ENCODE measurements at regions not wholly inside any gene's neighbourhood (a gene's known extent, or its start where the extent isn't known, plus 50 kb on each side); places are given as distances from the start of the nearest gene placed in this dataset.

DNA sequence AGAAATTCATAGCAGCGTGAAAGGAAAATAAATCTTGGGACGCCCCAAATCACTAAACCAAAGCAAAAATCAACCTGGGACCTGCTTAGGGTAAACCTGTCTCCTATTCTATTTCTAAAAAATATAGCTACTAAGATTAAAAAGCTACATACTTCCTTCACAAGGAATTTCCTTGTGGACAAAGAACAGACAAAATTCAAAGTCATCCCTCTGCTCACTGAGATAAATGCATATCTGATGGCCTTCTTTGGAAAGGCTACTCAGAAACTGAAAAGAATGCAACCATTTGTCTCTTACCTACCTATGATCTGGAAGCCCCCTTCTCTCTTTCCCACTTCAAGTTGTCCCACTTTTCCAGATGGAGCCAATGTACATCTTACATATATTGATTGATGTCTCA is 93.0 kb upstream of the CNOT2 start:
- DNase-seq (ENCODE audit: low spot score) (no peak), ATAC-seq (ENCODE audit: insufficient number of reproducible peaks, low FRiP score, low read depth) (no peak)
- no peaks in the 10 kb centered on the region for H3K36me3 ChIP-seq
- H3K9me3 ChIP-seq = peaks cover under 1% of the 10 kb centered on the region
- H3K4me3 ChIP-seq = no peak overlapping the region
- no peak overlapping the region for H3K27ac ChIP-seq
- no peaks in the 10 kb centered on the region for H3K27me3 ChIP-seq (replicated peaks; ENCODE audit: insufficient read depth)
- TF ChIP-seq, protein P1, sequence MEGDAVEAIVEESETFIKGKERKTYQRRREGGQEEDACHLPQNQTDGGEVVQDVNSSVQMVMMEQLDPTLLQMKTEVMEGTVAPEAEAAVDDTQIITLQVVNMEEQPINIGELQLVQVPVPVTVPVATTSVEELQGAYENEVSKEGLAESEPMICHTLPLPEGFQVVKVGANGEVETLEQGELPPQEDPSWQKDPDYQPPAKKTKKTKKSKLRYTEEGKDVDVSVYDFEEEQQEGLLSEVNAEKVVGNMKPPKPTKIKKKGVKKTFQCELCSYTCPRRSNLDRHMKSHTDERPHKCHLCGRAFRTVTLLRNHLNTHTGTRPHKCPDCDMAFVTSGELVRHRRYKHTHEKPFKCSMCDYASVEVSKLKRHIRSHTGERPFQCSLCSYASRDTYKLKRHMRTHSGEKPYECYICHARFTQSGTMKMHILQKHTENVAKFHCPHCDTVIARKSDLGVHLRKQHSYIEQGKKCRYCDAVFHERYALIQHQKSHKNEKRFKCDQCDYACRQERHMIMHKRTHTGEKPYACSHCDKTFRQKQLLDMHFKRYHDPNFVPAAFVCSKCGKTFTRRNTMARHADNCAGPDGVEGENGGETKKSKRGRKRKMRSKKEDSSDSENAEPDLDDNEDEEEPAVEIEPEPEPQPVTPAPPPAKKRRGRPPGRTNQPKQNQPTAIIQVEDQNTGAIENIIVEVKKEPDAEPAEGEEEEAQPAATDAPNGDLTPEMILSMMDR (IDR thresholded peaks at IDR 0.05) = no peak
- no peaks in the 10 kb centered on the region for H3K4me1 ChIP-seq (ENCODE audit: control insufficient read depth in 1 of 2, low read depth in 2 of 2)

DNA sequence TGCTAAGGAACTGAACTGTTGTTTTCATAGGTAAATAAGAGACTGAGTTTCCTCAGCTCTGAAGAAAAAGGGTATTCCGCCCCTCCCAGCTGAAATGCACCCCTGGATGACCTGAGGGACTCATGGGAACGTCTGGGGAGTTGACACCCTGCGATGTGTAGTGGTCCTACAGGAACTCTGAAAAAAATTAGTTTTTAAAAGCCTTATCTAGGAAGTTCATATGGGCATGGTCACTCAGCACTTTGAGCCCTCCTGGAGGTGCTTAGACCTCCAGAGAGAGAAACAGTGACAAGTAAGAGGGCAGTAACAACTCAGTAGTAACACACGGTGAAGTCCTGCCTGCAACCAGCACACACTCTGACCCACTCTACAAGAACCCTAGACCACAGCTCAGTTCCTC is 91.2 kb upstream of the CNOT2 start:
- H3K27ac ChIP-seq = no peak overlapping the region
- peaks cover 3% of the 10 kb centered on the region for H3K9me3 ChIP-seq
- no peaks in the 10 kb centered on the region for H3K27me3 ChIP-seq (replicated peaks; ENCODE audit: insufficient read depth)
- DNase-seq (ENCODE audit: low spot score) (no peak), ATAC-seq (ENCODE audit: insufficient number of reproducible peaks, low FRiP score, low read depth) (no peak)
- no peaks in the 10 kb centered on the region for H3K36me3 ChIP-seq
- no peak overlapping the region for H3K4me3 ChIP-seq
- H3K4me1 ChIP-seq (ENCODE audit: control insufficient read depth in 1 of 2, low read depth in 2 of 2) = no peaks in the 10 kb centered on the region
- TF ChIP-seq, protein P1 (IDR thresholded peaks at IDR 0.05) = no peak

DNA sequence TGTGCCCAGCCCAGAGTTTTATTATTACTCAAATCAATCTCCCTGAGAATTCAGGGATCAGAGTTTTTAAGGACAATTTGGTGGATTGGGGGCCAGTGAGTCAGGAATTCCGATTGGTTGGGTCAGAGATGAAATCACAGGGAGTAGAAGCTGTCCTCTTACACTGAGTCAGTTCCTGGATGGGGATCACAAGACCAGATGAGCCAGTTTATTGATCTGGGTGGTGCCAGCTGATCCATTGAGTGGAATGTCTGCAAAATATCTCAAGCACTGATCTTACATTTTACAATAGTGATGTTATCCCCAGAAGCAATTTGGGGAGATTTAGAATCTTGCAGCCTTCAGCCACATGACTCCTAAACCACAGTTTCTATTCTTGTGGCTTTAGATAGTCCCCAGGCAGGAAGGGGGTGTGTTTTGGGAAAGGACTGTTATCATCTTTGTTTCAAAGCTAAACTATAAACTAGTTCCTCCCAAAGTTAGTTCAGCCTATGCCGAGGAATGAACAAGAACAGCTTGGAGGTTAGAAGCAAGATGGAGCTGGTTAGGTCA is 89.1 kb upstream of the CNOT2 start:
- TF ChIP-seq, protein P1 (IDR thresholded peaks at IDR 0.05) = no peak
- no peaks in the 10 kb centered on the region for H3K27me3 ChIP-seq (replicated peaks; ENCODE audit: insufficient read depth)
- DNase-seq (ENCODE audit: low spot score) (no peak), ATAC-seq (ENCODE audit: insufficient number of reproducible peaks, low FRiP score, low read depth) (no peak)
- H3K9me3 ChIP-seq = peaks cover 6% of the 10 kb centered on the region
- no peak overlapping the region for H3K27ac ChIP-seq
- H3K4me1 ChIP-seq (ENCODE audit: control insufficient read depth in 1 of 2, low read depth in 2 of 2) = no peaks in the 10 kb centered on the region
- no peaks in the 10 kb centered on the region for H3K36me3 ChIP-seq
- H3K4me3 ChIP-seq = no peak overlapping the region

DNA sequence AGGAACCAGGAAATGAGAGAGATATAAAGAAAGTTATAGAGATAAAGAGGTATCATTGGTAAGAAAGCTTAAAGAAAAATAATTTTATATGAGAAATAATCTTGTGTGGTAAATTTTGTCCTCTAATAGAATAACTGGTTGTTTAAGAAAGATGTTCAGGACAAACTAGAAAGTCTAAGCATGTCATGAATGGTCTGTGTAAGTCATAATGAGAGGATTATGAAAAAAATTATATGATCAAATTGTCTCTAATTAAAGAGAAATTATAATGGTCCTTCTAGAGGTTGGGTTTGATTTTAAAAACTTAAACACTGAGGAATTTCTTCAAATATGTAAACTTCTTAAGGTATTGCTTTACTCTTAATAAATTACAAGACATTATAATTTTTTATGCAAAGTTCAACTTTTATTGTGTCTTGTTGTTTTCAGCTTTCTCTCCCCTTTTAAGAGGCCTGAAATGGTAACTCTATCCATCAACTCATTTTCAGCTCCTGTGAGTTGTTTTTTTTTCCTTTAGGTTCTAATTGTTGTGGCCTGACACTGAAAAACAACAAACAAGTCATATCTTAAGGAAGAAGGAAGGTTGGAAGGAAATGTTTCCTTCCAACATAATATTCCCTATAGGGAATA is 88.2 kb upstream of the CNOT2 start:
- H3K4me3 ChIP-seq = no peak overlapping the region
- TF ChIP-seq, protein P1 (IDR thresholded peaks at IDR 0.05) = no peak
- no peaks in the 10 kb centered on the region for H3K27me3 ChIP-seq (replicated peaks; ENCODE audit: insufficient read depth)
- DNase-seq (ENCODE audit: low spot score) (no peak), ATAC-seq (ENCODE audit: insufficient number of reproducible peaks, low FRiP score, low read depth) (no peak)
- peaks cover 6% of the 10 kb centered on the region for H3K9me3 ChIP-seq
- no peaks in the 10 kb centered on the region for H3K4me1 ChIP-seq (ENCODE audit: control insufficient read depth in 1 of 2, low read depth in 2 of 2)
- H3K27ac ChIP-seq = no peak overlapping the region
- no peaks in the 10 kb centered on the region for H3K36me3 ChIP-seq

DNA sequence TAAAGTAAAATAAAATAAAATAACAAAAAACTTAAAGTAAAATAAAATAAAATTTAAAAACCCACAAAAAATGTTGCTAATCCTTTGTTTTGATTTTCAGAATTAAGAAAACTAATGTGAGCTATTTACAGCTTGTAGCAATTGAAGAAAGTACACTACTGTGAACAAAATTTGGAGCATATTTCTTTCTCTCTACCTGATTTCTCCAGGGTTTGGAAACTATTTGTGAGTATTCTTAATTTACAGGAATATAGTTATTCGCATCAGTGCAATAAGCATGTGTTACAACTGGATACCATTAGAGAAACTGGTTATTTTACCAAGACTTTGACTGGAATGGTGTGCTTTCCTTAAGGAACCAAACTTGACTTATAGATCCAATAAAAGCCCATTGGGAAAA is 86.1 kb upstream of the CNOT2 start:
- no peaks in the 10 kb centered on the region for H3K27me3 ChIP-seq (replicated peaks; ENCODE audit: insufficient read depth)
- H3K9me3 ChIP-seq = peaks cover 6% of the 10 kb centered on the region
- DNase-seq (ENCODE audit: low spot score) (no peak), ATAC-seq (ENCODE audit: insufficient number of reproducible peaks, low FRiP score, low read depth) (no peak)
- no peak overlapping the region for H3K4me3 ChIP-seq
- TF ChIP-seq, protein P1 (IDR thresholded peaks at IDR 0.05) = no peak
- H3K4me1 ChIP-seq (ENCODE audit: control insufficient read depth in 1 of 2, low read depth in 2 of 2) = no peaks in the 10 kb centered on the region
- no peaks in the 10 kb centered on the region for H3K36me3 ChIP-seq
- no peak overlapping the region for H3K27ac ChIP-seq

All from thoracic aorta (tissue), 2 donors.